HEK293 (cell line): ENCODE measurements at regions not wholly inside any gene's neighbourhood (a gene's known extent, or its start where the extent isn't known, plus 50 kb on each side); places are given as distances from the start of the nearest gene placed in this dataset.

ENCODE experiments used
- CTCF ChIA-PET: fragments of 350-600 bp; formaldehyde crosslinking; extraction: SDS; loops from one replicate; lab custom pipeline; 2021; ENCODE audit warnings: antibody characterized with exemption; lab: Yijun Ruan, JAX
- POLR2A ChIA-PET: fragments of 300-600 bp; formaldehyde crosslinking; extraction: SDS; loops from one replicate; lab custom pipeline; 2020; ENCODE audit warnings: antibody characterized with exemption, inconsistent platforms; lab: Yijun Ruan, JAX
- H3K27ac ChIP-seq: fragments of 200-500 bp; sonication (Bioruptor generic); 2 replicates; pipeline ENCODE4 v1.5.1; 2014; ENCODE audit warnings: low read depth, low read length, control low read depth, inconsistent platforms; ENCODE audit errors: extremely low read depth
- H3K36me3 ChIP-seq, 2 experiments: fragments of 200-500 bp in 1 of 2; sonication (Bioruptor generic) in 1 of 2; 1 replicate in 1 of 2; 2 replicates in 1 of 2; pipeline ENCODE4 v1.5.1; 2014 to 2017; ENCODE audit warnings: inconsistent platforms in 2 of 2, low read length in 2 of 2; ENCODE audit not compliant: control insufficient read depth in 2 of 2, insufficient read depth in 1 of 2
- H3K4me1 ChIP-seq: fragments of 200-500 bp; sonication (Bioruptor generic); 2 replicates; pipeline ENCODE4 v1.5.1; 2014; ENCODE audit warnings: mild to moderate bottlenecking, low read length, inconsistent platforms; ENCODE audit not compliant: control insufficient read depth, insufficient read depth
- H3K4me3 ChIP-seq: 2 replicates; pipeline ENCODE4 v1.5.1; 2011; ENCODE audit warnings: low read depth, mild to moderate bottlenecking, control low read depth, low read length, moderate library complexity
- H3K9me3 ChIP-seq: fragments of 200-500 bp; sonication (Bioruptor generic); 2 replicates; pipeline ENCODE4 v1.5.1; 2014; ENCODE audit warnings: low read depth, low read length, inconsistent platforms; ENCODE audit not compliant: control insufficient read depth, insufficient read depth
- BCL11B ChIP-seq: fragments of 450-650 bp; formaldehyde crosslinking; IDR thresholded peaks from 2 replicates; pipeline ENCODE4 v1.5.1; 2016; ENCODE audit warnings: low read depth, missing biosample characterization, missing genetic modification characterization
- REPIN1 ChIP-seq: fragments of 450-650 bp; formaldehyde crosslinking; IDR thresholded peaks from 2 replicates; pipeline ENCODE4 v1.5.1; 2017; ENCODE audit warnings: missing biosample characterization, missing genetic modification characterization, low read depth
- SCRT2 ChIP-seq: fragments of 450-650 bp; formaldehyde crosslinking; IDR thresholded peaks from 2 replicates; pipeline ENCODE4 v1.5.1; 2016; ENCODE audit warnings: missing biosample characterization, missing genetic modification characterization
- SP2 ChIP-seq: fragments of 450-650 bp; formaldehyde crosslinking; IDR thresholded peaks from 2 replicates; pipeline ENCODE4 v1.5.1; 2016; ENCODE audit warnings: missing biosample characterization, missing genetic modification characterization
- SP3 ChIP-seq: fragments of 450-650 bp; formaldehyde crosslinking; IDR thresholded peaks from 2 replicates; pipeline ENCODE4 v1.5.1; 2016; ENCODE audit warnings: missing biosample characterization, missing genetic modification characterization
- SP7 ChIP-seq: fragments of 450-650 bp; formaldehyde crosslinking; IDR thresholded peaks from 2 replicates; pipeline ENCODE4 v1.5.1; 2016; ENCODE audit warnings: missing biosample characterization, missing genetic modification characterization
- ZBTB48 ChIP-seq: fragments of 450-650 bp; formaldehyde crosslinking; IDR thresholded peaks from 2 replicates; pipeline ENCODE4 v1.5.1; 2016; ENCODE audit warnings: missing biosample characterization, missing genetic modification characterization
- ZBTB7A ChIP-seq: fragments of 450-650 bp; formaldehyde crosslinking; IDR thresholded peaks from 2 replicates; pipeline ENCODE4 v1.5.1; 2016; ENCODE audit warnings: low read depth, missing biosample characterization, missing genetic modification characterization
- ZBTB8A ChIP-seq: fragments of 450-650 bp; formaldehyde crosslinking; IDR thresholded peaks from 2 replicates; pipeline ENCODE4 v1.5.1; 2016; ENCODE audit warnings: missing biosample characterization, missing genetic modification characterization
- ZFP41 ChIP-seq: fragments of 450-650 bp; formaldehyde crosslinking; IDR thresholded peaks from 2 replicates; pipeline ENCODE4 v1.5.1; 2016; ENCODE audit warnings: missing biosample characterization, missing genetic modification characterization, borderline replicate concordance
- ZIC2 ChIP-seq: fragments of 450-650 bp; formaldehyde crosslinking; IDR thresholded peaks from 2 replicates; pipeline ENCODE4 v1.5.1; 2016; ENCODE audit warnings: missing biosample characterization, missing genetic modification characterization
- ZNF112 ChIP-seq: fragments of 450-650 bp; formaldehyde crosslinking; IDR thresholded peaks from 2 replicates; pipeline ENCODE4 v1.5.0; 2017; ENCODE audit warnings: missing biosample characterization, missing genetic modification characterization
- ZNF354C ChIP-seq: fragments of 450-650 bp; formaldehyde crosslinking; IDR thresholded peaks from 2 replicates; pipeline ENCODE4 v1.5.1; 2016; ENCODE audit warnings: missing biosample characterization, missing genetic modification characterization, low read depth, borderline replicate concordance
- ZNF548 ChIP-seq: fragments of 450-650 bp; formaldehyde crosslinking; IDR thresholded peaks from 2 replicates; pipeline ENCODE4 v1.5.1; 2016; ENCODE audit warnings: missing biosample characterization, missing genetic modification characterization
- ZNF585B ChIP-seq: fragments of 450-650 bp; formaldehyde crosslinking; IDR thresholded peaks from 2 replicates; pipeline ENCODE4 v1.5.1; 2016; ENCODE audit warnings: missing biosample characterization, missing genetic modification characterization
- ZNF610 ChIP-seq: fragments of 450-650 bp; formaldehyde crosslinking; IDR thresholded peaks from 2 replicates; pipeline ENCODE4 v1.5.1; 2016; ENCODE audit warnings: missing biosample characterization, missing genetic modification characterization, borderline replicate concordance
- ZNF623 ChIP-seq: fragments of 450-650 bp; formaldehyde crosslinking; IDR thresholded peaks from 2 replicates; pipeline ENCODE4 v1.5.1; 2016; ENCODE audit warnings: missing biosample characterization, missing genetic modification characterization
- ZNF624 ChIP-seq: fragments of 450-650 bp; formaldehyde crosslinking; IDR thresholded peaks from 2 replicates; pipeline ENCODE4 v1.5.1; 2017; ENCODE audit warnings: missing biosample characterization, missing genetic modification characterization
- ZNF777 ChIP-seq: fragments of 450-650 bp; formaldehyde crosslinking; IDR thresholded peaks from 2 replicates; pipeline ENCODE4 v1.5.1; 2017; ENCODE audit warnings: missing biosample characterization, missing genetic modification characterization, borderline replicate concordance
- ZNF792 ChIP-seq: fragments of 450-650 bp; formaldehyde crosslinking; IDR thresholded peaks from 2 replicates; pipeline ENCODE4 v1.5.1; 2016; ENCODE audit warnings: missing biosample characterization, missing genetic modification characterization
- TF ChIP-seq, protein P1 (sequence below): fragments of 450-650 bp; formaldehyde crosslinking; IDR thresholded peaks from 2 replicates; pipeline ENCODE4 v1.5.1; 2017; ENCODE audit warnings: missing biosample characterization, missing genetic modification characterization
- TF ChIP-seq, protein P2 (sequence below): fragments of 450-650 bp; formaldehyde crosslinking; IDR thresholded peaks from 2 replicates; pipeline ENCODE4 v1.5.1; 2016; ENCODE audit warnings: missing biosample characterization, missing genetic modification characterization

DNA sequence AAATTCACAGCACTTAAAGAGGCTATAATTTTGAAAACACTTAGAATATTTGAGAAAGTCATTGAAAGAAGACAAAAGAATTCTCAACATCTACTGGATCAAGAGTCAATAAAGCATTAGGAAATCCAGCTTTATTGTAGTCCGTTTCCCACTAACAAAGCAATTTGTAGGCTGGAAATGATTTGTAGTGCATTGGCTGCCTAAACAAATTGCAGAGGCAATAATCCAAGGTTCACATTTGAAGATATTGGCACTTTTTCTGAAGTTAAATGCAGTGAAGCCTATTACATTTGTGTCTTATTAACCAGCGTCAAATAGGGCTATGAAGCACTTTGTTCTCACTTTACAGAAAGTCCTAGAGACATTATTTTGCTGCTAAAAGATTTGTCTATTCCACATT is 848.1 kb upstream of the SLITRK1 start:
- Histone ChIP-seq H3K27ac (no peak overlapping the region), H3K4me1 (no peaks in the 10 kb centered on the region), H3K4me3 (no peak overlapping the region), H3K36me3 (no peaks in the 10 kb centered on the region), H3K9me3 (no peaks in the 10 kb centered on the region)
- TF ChIP-seq ZIC2 (tag by site-specific recombination) = no peak
- no peak for TF ChIP-seq SP3 (tag by site-specific recombination)
- no peak for TF ChIP-seq ZBTB8A (tag by site-specific recombination)
- no peak for TF ChIP-seq ZNF623 (tag by site-specific recombination)
- no peak for TF ChIP-seq REPIN1
- TF ChIP-seq ZNF792 (tag by site-specific recombination) = no peak
- TF ChIP-seq ZNF624 = no peak
- TF ChIP-seq BCL11B (tag by site-specific recombination) = no peak
- no peak for TF ChIP-seq ZNF354C (tag by site-specific recombination)
- no peak for TF ChIP-seq ZNF548
- TF ChIP-seq ZBTB7A (tag by site-specific recombination) = no peak
- no peak for TF ChIP-seq ZNF610 (tag by site-specific recombination)
- no peak for TF ChIP-seq SP7
- TF ChIP-seq SP2 (tag by site-specific recombination) = no peak
- TF ChIP-seq, protein P1, sequence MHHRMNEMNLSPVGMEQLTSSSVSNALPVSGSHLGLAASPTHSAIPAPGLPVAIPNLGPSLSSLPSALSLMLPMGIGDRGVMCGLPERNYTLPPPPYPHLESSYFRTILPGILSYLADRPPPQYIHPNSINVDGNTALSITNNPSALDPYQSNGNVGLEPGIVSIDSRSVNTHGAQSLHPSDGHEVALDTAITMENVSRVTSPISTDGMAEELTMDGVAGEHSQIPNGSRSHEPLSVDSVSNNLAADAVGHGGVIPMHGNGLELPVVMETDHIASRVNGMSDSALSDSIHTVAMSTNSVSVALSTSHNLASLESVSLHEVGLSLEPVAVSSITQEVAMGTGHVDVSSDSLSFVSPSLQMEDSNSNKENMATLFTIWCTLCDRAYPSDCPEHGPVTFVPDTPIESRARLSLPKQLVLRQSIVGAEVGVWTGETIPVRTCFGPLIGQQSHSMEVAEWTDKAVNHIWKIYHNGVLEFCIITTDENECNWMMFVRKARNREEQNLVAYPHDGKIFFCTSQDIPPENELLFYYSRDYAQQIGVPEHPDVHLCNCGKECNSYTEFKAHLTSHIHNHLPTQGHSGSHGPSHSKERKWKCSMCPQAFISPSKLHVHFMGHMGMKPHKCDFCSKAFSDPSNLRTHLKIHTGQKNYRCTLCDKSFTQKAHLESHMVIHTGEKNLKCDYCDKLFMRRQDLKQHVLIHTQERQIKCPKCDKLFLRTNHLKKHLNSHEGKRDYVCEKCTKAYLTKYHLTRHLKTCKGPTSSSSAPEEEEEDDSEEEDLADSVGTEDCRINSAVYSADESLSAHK (tag by site-specific recombination) = no peak
- no peak for TF ChIP-seq SCRT2 (tag by site-specific recombination)
- TF ChIP-seq, protein P2, sequence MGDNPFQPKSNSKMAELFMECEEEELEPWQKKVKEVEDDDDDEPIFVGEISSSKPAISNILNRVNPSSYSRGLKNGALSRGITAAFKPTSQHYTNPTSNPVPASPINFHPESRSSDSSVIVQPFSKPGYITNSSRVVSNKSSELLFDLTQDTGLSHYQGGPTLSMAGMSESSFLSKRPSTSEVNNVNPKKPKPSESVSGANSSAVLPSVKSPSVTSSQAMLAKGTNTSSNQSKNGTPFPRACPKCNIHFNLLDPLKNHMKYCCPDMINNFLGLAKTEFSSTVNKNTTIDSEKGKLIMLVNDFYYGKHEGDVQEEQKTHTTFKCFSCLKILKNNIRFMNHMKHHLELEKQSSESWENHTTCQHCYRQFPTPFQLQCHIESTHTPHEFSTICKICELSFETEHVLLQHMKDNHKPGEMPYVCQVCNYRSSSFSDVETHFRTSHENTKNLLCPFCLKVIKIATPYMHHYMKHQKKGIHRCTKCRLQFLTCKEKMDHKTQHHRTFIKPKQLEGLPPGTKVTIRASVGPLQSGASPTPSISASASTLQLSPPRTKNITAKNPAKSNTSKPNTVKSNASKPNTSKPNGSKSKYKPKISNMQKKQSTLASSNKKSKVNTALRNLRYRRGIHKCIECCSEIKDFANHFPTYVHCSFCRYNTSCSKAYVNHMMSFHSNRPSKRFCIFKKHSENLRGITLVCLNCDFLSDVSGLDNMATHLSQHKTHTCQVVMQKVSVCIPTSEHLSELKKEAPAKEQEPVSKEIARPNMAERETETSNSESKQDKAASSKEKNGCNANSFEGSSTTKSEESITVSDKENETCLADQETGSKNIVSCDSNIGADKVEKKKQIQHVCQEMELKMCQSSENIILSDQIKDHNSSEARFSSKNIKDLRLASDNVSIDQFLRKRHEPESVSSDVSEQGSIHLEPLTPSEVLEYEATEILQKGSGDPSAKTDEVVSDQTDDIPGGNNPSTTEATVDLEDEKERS (tag by site-specific recombination) = no peak
- CTCF ChIA-PET = interaction anchor here (0.7 kb wide), 1 partner anchor 1017 kb away, joined by 4 read pairs; no protein-coding TSS in a partner anchor
- POLR2A ChIA-PET = no interaction called here

DNA sequence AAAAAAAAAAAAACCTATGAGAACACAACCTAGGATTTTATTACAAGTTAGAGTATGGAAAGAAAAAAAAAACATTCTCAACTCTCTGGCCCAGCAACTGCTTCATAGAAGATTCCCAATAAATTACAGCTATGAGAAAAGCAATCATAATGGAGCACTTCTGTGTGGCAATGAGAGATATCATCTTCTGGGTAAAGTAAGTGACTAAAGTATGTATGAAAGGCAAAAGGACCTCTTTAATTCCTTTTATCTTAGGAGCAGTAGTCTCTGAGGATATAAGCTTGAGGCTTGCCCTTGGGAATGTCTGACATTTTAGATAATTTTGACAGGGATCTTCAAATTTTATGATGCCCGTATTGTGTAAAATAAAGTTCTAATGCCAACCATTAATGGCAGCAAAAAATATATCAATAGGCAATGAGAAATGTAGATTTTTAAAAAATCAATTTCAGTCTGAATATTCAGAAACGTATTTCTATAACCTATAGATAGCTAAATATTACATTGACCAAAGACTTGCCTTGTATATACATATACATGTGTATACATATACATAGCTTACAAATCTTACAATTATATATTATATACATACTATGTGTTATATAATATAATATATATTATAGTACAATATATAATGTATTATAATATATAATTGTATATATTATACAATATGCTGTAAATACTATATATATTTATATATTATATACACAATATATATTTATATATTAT is 823.9 kb upstream of the SLITRK1 start:
- Histone ChIP-seq H3K4me3 (no peak overlapping the region), H3K4me1 (no peaks in the 10 kb centered on the region), H3K9me3 (no peaks in the 10 kb centered on the region), H3K36me3 (no peaks in the 10 kb centered on the region), H3K27ac (no peak overlapping the region)
- no peak for TF ChIP-seq ZFP41 (tag by site-specific recombination)
- no peak for TF ChIP-seq ZBTB48
- TF ChIP-seq ZNF777 = no peak
- no peak for TF ChIP-seq ZNF585B
- TF ChIP-seq ZNF112 = no peak
- ChIA-PET CTCF (interaction anchor here (0.6 kb wide), 1 partner anchor 14 kb away, joined by 7 read pairs; no protein-coding TSS in a partner anchor), POLR2A (no interaction called here)
